ENCODE measurements at regions not wholly inside any gene's neighbourhood (a gene's known extent, or its start where the extent isn't known, plus 50 kb on each side); places are given as distances from the start of the nearest gene placed in this dataset. TPM values are rescaled to one million over a fixed set of nuclear protein-coding genes. Genes with fewer than 3 reads are reported as not detected.

DNA sequence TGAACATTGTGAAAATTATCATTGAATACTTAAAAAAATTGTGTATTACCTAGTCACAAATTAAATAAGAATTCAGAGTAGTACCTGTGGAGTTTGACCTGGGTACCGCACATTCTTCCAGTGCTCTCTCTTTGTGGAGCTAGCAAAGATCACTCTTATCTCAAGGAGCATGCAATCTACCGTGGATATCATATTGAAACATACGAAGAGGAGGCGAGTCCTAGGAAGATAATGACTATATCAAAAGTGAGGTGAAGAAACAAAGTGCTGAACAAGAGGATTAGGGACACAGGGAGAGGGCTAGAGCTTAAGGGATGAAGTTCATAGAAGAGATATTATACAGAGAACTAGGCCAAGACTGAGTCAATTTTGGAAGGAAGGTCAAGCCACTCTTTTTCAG is 55.9 kb upstream of the NR3C1 start:
- no peak for DNase-seq

DNA sequence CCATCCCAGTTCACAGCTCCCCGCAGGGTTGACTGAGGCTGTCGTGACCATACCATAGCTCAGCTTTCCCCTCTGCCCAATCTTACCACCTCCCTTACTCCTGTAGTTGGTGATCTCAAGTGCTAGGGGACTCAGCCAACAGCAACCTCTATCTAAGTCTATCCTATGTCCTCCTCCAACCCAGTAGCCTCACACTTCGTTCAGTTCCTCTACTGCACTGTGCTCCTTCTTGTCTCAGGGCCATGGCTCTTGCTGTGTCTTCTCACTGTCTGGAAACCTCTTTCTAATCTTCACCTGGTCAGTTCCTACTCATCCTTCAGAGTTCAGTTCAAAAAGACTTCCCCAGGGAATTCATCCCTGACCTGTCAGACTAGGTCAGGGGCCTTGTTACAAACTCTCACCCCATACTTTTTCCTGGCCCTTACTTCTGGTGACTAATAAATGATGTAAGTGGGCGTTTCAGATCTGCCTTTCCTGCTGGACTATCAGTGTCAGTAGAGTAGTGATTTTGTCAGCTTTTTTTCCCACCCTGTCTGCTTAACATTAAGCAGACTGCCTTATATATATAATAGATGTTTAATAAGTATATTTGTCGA is 53.6 kb upstream of the NR3C1 start:
- DNase-seq: no peak

DNA sequence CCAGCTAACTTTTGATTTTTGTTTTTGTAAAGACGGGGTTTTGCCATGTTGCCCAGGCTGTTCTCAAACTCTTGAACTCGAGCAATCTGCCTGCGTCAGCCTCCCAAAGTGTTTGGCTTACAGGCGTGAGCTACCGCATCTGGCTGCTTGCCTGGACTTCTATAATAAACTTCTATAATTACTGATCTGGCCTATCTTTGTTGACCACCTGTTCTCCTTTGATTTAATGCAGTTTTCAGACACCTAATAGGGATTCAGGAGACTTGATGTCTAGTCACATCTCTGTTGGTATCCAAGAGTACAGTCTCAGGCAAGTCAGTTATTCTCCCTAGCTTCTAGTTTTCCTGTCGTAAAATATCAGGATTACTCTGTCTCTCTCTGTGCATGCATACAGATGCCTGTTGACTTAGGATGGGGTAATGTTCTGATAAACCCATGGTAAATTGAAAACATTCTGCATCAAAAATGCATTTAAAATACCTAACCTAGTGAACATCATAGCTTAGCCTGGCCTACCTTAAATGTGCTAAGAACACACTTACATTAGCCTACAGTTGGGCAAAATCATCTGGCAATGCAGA is 51.5 kb upstream of the NR3C1 start:
- DNase-seq: no peak

DNA sequence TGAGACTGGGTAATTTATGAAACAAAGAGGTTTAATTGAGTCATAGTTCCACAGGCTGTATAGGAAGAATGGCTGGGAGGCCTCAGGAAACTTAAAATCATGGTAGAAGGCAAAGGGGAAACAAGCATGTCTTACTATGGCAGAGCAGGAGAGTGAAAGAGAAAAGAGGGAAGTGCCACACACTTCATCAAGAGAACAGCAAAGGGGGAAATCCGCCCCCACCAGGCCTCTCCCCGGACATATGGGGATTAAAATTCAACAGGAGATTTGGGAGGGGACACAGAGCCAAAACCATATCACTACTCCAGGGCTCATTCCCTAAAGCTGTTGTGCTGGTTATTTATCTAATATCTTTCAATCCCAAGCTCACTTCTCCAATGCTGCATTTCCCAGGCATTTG is 50.2 kb upstream of the NR3C1 start:
- DNase-seq: no peak

Small RNAs in the stretch of these regions (small RNA-seq; reads per million reads assigned to genes)
- not detected for gene MIR5197 (ENCODE audit: low replicate concordance)
- not detected for gene RNU7-156P (ENCODE audit: low replicate concordance)

Data from tongue (tissue), 2 donors.